Fibroblast of skin of back (primary cell): ENCODE measurements at regions not wholly inside any gene's neighbourhood (a gene's known extent, or its start where the extent isn't known, plus 50 kb on each side); places are given as distances from the start of the nearest gene placed in this dataset.
"Not testable (repeated sequence)": the region's sequence is repeated elsewhere in the genome, so short reads cannot be mapped to it uniquely, and the experiment has no call there.

Source experiments
- DNase-seq: peaks from one replicate; pipeline ENCODE4 v3.0.0-alpha.2; 2013

DNA sequence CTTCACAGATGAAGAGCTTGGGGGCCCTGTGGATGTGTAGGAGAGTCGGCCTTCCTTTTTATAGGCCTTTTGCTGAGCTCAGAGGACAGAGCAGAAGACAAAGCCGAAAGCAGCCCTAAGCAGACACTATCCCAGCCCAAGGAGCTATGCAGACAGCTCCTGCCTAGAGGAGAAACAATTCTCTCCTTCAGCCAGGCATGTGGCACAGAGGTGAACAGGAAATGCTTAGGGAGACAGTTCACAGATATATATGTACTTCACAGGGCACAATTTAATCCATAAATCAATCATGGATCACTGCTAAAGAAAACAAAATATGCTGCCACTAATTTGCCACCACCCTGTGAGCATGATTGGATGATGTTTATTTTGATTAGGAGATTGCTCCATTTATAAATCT, 164.5 kb upstream of the PLGLB2 start:
- DNase-seq: not testable (repeated sequence)

DNA sequence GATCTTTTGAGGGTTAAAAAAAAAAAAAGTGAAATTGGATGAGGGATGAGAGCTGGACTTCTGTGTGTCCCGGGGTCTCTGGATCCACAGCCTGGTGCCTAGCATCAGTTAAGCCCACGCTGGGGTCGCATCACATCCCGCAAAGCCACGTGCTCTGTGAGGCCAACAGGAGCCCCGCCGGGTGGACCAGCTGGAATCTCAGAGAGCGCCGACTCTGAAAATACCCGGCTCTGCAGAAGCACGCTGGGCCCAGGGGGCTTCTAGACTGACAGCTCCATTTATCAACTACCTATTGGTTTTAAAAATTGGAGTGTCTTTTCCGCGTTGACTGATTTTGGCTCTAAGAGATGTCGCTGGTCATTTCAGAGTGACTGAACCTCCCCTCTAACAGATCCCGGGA, 164.1 kb upstream of the PLGLB2 start:
- DNase-seq: not testable (repeated sequence)

DNA sequence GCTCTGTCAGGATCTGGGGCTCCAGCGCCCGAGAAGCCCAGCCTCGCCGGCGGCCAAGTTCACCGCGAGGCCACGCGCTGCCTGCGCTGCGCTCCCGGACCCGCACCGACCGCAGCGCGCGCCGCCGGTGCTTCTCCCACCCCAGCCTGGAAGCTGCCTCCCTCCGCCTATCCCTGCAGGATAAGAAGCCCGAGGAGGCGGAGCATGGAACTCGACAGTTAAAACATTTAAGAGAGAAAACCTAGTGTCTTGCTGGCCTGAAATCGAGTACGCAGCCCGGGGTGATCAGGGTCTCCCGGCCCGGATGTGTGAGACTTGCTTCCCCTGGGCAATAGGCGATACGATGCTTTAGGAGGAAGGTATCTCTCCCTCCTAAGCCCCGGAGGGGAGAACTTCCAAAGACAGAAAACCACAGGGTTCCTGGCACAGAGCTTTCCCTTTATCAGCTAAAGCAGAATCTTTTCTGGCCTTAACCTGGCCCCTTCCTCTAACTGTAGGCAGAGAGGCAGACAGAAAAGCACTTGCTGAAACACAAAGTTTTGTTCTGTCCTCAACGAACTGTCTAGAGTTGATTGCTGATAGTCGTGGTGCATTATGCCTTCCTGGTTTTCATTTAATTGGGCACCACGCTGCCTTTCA, 163.5 kb upstream of the PLGLB2 start:
- DNase-seq: not testable (repeated sequence)

DNA sequence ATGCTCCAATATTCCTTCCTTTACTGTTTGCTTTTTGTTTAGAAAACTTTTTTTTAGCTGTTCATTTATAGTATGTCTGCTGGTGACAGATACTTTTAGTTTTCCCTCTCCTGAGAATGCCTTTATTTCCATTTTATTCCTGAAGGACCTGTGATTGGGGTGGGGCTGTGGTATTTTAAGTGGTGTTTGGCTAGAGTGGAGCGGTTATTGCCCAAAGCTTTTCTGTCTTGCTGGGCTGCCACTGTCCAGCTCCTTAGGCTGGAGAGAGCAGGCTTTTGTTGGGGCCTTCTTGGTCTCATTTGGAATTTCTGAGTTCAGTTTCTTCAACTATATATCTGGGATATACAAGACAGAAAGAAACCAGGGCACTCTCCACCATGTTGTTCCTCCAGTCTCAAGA, 160.0 kb upstream of the PLGLB2 start:
- not testable (repeated sequence) for DNase-seq

DNA sequence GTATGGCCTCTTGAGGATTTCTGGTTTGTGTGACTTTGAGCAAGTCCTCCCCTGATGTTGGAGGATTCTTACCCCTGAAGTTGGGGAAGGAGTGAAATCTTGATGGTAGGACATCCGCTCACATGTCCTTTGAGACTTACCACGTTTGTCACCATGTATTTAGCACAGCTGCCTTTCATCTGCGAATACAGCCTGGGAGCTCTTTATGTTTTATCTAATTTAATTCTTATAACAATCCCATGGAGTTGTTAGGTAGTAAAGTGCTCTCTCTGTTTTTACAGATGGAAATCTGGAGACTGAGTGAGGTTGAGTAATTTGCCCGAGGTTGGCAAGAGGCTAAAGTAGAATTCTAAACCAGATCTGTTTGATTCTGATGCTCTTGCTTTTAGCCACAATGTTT, 154.9 kb upstream of the PLGLB2 start:
- DNase-seq: not testable (repeated sequence)

DNA sequence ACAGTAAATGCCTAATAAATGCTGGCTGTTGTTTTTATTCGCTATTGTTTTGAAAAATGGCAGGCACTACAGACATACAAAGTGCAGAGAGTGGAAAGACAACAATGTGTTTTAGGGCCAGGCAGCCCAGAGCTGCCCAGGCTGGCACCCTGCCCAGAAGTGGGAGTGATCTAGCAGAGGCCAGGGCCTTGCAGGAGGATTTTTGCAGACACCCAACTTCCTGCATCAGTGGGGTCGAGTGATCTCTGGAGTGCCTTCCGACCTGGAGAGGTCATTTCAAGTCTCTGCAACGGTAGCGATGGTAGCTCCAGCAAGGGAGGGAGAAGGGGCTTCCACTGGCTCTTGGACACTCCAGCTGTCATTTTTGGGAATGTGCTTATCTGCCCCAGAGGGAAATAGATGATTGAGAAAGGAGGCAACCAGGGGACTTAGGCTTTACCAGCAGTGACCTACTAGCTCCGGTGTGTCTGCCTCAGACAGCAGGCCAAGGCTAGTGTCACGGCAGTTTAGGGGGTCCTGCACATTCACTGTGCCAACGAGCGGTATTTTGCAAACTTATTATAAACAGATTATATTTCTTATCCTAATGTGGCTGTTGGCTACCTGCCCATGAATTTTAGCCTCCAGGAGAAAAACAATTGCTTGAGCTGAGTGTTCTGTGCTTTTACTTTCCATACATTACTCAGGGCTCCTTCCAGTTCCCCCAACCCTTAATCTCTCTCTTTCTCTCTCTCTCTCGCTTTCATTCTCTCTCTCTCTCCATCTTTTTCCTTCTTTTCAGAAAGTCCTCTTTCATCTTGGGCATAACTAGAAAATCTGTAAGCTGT, 153.9 kb upstream of the PLGLB2 start:
- peak; percentile 16 for DNase-seq

DNA sequence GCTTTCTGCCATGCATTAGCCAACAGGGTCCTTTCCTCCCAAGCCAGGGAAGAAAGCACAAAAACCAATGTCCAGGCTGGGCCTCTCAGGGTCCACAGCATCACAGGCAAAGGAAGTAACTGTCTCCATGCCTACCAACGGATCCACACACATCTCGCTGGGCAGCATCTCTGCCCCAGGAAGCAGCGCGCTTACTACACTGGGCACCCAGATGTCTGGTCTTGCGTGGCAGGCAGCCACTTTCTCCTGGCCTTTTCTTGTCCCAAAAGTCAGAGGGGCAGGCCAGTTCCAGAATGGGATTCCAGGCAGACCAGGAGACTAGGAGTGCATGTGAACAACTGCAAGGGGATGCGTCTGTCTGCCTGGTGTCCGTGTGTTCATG, 153.3 kb upstream of the PLGLB2 start:
- not testable (repeated sequence) for DNase-seq

DNA sequence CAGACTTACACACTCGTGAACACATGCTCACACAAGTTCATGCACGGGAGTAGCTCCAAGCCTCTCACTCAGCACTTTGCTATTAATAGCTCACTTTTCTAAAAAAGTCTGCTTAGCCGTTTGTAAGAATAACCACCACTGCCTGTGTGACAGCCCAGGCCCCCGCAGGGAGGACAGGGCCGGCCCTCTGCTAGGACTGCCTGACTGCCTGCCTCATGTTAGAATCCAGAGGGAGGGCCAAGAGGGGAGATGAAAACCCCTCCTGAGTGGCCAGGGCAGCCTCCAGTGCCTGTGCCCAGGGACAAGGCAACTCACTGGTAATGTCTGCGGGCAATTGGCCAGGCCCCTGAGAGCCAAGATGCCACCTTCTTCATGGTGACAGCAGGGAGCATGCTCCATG, 152.9 kb upstream of the PLGLB2 start:
- peak; percentile 21 for DNase-seq

DNA sequence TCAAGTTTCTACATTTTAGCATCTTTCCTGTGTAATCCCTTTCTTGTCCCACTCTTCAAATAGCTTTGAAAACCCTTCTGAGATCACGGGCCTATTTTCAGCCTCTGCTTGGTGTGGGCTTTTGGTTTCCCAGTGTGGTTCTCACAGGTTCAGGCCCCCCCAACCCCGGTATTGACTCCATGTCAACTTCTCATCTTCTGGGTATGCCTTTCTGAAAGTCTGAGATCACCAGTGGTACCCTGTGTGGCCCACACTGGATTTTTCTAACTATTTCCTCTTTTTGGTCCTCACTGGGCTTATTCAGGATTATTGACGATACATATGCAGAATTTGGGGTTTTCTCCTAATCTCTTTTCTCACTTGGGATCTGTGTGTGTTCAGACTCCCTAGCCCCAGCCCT, 146.9 kb upstream of the PLGLB2 start:
- not testable (repeated sequence) for DNase-seq

DNA sequence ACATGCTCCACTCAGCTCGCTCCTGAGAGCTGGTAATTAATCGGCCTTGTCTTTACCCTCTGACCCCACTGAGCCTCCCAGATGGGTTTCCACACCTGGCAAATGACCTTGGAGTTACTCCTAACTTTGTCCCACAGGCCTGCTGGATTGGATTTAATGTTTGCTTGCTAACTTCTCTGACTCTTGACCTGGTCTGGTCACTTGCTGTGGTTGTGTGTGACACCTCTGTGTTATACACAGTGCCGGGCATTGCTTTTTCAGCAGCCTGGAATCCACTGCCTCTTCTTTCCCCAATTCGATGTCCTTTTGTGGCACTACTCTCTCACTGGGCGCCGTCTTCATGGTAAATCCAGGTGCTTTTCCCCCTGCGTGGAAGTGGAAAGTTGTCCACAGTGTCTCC, 145.8 kb upstream of the PLGLB2 start:
- DNase-seq: not testable (repeated sequence)

DNA sequence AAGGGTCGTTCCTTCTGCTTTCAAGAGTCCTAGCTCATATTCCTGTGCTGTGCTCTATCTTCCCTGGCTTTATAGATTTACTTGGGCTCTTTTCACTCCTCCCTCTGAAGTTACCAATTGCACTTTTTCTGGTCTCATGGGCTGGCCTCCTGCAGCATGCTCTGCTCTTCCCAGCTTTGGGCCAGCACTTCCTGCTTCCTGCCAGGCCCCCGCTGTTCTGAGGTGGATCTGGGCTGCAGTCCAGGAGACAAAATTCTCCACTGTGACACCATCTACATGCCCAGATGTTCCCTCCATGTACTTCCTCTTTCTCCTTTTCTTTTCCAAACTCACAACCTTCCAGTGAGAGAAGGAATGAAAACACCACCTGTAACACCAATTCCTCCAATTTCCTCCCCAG, 145.2 kb upstream of the PLGLB2 start:
- DNase-seq: not testable (repeated sequence)

DNA sequence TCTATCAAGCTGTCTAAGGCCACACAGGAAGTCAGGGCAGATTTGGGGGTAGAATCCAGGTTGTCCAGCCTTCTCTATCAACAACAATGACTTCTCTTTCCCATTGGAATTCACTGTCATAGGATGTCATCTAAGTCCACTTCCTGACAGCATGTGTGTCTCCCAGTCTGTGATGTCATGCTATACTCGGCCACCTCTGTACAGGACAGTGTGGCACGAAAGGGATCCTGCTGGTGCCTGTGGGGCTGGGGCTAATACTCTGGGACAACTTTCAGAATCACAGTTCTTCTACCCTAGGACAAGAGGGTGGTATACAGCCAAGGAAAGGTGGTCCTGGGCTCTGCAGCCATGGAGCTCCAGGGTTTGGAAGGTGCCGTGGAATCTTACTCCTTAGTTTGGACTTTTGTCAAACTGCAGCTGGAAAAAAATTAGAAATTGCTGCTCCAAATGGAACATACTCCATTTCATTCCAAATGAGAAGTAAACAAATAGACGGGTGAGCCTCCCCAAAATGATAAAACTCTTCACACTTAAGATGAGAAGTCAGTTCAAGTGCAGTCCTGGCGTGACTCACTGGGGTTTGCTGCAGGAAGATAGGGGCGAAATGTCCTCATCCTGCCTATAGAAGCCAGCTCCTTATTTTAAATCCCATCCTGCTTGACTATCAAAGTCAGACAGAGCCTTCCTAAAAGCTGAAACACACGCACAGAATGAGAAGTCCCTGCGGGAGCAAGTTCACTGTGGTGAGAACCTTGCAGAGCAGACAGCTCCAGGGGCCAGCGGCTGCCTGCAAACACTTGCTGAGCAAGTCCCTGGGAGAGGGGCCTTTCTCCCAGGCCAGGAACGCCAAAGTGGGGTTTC, 144.2 kb upstream of the PLGLB2 start:
- peak; percentile 31 for DNase-seq

DNA sequence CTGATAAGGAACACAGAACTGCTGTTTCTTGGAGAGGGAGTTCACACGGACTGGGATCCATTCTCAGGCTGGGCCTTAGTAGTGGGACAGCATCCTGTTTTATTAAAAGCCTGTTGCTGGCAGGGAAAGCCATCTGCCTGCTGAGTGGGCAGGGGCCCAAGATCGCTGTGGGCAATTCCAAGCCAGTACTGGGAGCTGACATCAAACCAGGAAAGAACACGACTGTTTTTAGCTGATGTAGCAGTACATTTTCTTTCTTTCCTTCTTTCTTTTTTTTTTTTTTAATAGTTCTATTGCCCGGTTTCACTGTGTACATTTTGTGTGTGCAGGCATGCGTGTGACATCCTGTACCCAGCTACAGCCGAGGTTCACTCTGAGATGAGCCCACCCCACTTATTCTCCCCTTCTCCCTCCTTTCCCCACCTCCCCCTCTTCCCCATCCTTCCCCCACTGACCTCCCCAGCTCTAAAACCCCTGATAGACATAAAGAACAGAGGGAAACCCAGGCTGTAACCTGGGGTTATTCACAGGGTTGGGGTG, 143.5 kb upstream of the PLGLB2 start:
- peak; percentile 26 for DNase-seq

DNA sequence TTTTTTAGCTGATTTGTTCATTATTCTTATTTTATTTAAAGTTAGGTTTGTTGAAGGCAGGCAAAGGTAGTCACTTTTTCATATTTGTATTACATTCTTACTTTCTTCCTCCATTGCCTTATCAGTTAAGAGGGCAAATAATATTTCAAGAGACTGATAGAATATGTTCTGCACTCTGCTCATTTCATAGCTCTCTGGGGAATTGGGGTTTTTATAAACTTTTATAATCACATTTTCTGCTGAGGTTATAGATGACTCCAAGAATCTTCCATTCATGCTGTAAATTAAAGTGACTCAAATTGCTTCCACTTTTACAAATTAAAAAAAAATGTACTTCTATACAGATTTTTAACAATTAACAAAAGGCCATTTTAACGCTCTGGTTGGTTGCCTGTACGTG, 142.9 kb upstream of the PLGLB2 start:
- not testable (repeated sequence) for DNase-seq

DNA sequence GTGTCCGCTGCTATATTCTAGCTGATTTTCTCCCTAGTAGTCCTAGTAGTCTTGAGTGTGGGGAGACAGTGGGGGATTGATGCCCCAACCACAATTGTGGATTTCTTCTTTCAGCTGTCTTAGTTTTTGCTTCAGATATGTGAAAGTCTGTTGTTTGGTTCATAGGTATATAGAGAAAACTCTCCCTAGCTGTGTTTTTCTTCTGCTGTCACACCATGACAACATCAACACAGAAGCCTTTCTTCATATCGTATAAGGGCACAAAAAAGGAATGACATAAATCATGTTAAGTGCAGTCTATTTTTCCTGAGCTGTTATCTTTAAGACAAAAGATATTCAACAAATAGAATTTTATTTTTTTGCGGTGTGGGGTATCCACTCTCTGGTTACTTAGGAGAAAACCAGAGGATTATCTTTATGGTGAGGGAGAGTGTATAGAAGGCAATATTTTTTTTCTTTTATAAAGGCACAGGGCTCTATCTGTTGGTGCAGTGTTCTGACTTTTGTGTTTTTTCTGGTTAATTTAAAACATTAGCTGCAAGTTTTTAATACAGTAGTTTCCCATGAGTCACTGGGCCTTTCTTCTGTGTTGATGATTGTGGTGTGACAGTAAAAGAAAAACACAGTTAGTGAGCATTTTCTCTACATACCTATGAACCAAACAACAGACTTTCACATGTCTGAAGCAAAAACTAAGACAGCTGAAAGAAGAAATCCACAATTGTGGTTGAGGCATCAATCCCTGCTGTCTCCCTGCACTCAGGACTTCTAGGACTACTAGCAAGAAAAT, 139.3 kb upstream of the PLGLB2 start:
- DNase-seq: not testable (repeated sequence)

DNA sequence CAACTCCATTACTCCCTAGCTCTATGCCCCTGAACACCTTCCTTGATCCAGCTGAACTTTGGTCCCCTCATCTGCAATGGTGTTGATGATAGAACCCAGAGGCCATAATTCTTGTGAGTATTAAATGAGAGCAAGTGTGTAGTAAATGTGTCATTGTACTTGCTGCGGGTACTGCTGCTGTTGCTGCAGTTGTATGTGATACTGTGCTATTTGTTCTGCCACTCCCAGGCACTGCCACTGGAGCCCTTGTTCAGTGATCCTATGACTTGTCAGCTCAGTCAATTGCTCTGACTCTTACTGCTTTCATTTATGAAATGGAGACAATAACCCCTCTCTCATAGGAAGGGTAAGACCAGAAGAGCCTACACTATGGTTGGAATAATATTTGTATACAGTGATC, 136.9 kb upstream of the PLGLB2 start:
- not testable (repeated sequence) for DNase-seq

DNA sequence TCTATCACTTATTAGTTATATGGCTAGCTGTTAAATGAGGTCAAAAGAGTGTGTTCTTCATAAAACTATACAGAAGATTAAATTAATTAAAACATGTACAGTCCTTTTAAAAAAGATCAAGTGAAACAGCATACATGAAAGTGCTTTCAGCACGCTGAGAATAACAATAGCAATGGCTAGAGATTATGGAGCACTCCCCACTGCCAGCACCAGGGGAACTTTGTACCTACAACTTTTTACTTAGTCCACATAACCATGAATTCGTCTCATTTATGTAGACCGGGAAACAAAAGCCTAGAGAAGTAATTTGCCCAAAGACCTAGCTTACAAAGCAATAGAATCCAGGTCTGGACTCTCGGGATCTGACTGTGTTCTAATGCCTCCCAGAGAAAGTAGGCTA, 136.5 kb upstream of the PLGLB2 start:
- DNase-seq: not testable (repeated sequence)

DNA sequence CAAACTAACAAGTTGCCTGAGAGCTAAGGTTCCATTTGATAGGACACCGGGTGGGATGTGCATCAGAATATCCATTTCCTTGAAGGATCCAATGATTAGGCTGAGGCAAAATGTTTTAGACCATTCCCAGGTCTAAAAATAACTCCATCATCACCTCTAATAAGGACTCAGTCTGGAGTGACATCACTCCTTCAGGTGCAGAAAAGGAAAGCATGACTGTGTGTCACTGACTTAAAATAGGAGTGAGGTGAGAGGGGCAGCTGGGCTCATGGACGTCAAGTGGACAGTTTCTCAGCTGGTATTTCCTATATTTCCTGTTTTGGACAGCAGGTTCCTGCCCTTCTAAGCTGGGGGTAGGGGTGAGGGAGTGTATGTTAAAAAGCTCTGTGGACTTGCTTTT, 135.9 kb upstream of the PLGLB2 start:
- not testable (repeated sequence) for DNase-seq

DNA sequence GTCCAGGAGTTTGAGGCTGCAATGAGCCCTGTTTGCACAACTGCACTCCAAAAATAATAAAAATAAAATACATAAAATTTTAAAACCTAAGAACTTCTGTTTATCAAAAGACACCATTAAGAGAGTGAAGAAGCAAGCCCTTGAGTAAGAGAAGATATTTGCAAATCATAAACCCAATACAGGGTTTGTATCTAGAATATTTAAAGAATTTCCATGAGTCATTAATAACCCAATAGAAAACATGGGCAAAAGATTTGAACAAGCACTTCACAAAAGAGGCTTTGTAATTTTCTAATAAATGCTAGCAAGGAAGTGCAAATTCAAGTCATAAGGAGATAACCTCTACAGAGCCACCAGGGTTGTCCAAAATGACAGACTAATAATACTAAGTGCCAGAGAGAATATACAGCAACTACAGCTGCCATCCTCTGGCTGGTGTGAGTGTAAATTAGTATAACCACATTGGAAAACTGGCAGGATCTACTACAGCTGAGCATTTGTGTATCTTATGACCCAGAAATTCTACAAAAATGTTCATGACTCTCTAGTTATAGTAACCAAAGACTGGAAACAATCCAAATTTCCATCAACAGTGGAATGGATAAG, 133.0 kb upstream of the PLGLB2 start:
- DNase-seq: not testable (repeated sequence)

DNA sequence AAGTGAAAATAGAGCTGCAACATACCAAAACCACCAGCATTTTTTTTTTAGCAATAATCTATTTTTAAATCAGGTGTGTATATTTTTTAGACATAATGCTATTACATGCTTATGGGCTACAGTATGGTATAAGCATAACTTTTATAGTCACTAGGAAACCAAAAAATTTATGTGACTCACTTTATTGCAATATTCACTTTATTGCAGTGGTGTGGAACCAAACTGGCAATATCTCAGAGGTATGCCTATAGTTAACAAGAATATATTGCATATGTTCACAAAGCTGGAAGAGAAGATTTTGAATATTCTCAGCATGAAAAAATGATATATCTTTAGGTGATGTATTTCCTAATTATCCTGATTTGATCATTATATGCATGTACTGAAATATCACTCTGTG, 128.8 kb upstream of the PLGLB2 start:
- not testable (repeated sequence) for DNase-seq

DNA sequence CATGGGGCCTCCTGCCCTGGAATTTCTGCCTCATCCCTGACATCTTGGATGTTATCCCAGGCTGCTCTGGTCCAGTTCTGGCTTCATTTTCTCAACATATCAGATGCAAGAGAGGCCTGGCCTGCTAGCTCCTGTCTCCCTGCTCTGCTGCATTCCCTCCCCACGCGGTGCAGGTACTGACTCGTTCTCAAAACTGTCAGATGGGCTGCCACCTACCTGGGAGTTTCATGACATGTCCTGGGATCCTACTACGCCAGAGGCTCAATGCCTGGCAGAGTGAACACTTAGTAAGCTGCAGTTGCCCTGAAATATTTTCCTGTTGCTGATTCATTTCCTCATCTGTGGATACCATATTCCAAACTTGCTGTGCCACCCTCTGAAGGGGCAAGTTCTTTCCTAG, 126.7 kb upstream of the PLGLB2 start:
- DNase-seq: not testable (repeated sequence)

DNA sequence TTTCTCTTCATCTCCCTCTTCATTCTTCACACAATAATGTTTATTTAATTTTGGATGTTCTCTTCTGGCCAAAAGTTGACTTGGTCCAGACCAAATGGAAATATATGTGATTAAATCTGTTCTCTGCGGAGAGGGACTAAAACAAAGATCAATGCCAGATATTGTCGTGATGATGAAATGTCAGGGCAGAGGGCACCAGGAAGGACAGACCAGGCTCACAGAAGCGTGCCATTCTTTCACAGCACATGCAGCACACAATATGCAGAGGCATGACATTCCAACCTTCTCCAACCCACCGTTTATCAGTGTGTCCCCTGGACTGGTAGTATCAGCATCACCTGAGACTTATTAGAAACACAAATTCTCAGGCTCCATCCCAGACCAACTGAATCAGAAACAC, 125.2 kb upstream of the PLGLB2 start:
- not testable (repeated sequence) for DNase-seq
